Mesenchymal stem cell (in vitro differentiated cells and primary cell): ENCODE measurements at regions not wholly inside any gene's neighbourhood (a gene's known extent, or its start where the extent isn't known, plus 50 kb on each side); places are given as distances from the start of the nearest gene placed in this dataset.

ENCODE experiments used
- DNase-seq: peaks from one replicate; pipeline ENCODE4 v3.0.0-alpha.2; 2013
- H2AFZ ChIP-seq: one replicate; pipeline ENCODE4 v1.6.1; 2013; ENCODE audit warnings: low read depth, mild to moderate bottlenecking, control low read depth, inconsistent platforms, low read length, moderate library complexity
- H2AK5ac ChIP-seq: 2 replicates; pipeline ENCODE4 v1.6.1; 2013; ENCODE audit warnings: low read length, moderate library complexity, mild to moderate bottlenecking, inconsistent platforms; ENCODE audit not compliant: severe bottlenecking
- H2BK120ac ChIP-seq: one replicate; pipeline ENCODE4 v1.6.1; 2013; ENCODE audit warnings: low read depth, mild to moderate bottlenecking, inconsistent platforms, low read length, moderate library complexity
- H2BK12ac ChIP-seq, 2 experiments: one replicate each; pipeline ENCODE4 v1.6.1; 2013; ENCODE audit warnings: inconsistent platforms in 2 of 2, low read length in 2 of 2, mild to moderate bottlenecking in 2 of 2, moderate library complexity in 2 of 2, control low read depth in 1 of 2
- H2BK15ac ChIP-seq: one replicate; pipeline ENCODE4 v1.6.1; 2013; ENCODE audit warnings: mild to moderate bottlenecking, low read depth, inconsistent platforms; ENCODE audit not compliant: poor library complexity, severe bottlenecking
- H2BK5ac ChIP-seq: 2 replicates; pipeline ENCODE4 v1.6.1; 2013; ENCODE audit warnings: low read depth, mild to moderate bottlenecking, low read length, control low read depth, inconsistent platforms; ENCODE audit not compliant: poor library complexity, severe bottlenecking
- H3K14ac ChIP-seq, 2 experiments: one replicate each; pipeline ENCODE4 v1.6.1; 2013; ENCODE audit warnings: inconsistent platforms in 2 of 2, low read length in 2 of 2, control low read depth in 1 of 2, mild to moderate bottlenecking in 1 of 2, moderate library complexity in 1 of 2
- H3K18ac ChIP-seq, 2 experiments: one replicate each; pipeline ENCODE4 v1.6.1; 2013; ENCODE audit warnings: inconsistent platforms in 2 of 2, low read length in 2 of 2, control low read depth in 1 of 2, low read depth in 1 of 2, mild to moderate bottlenecking in 1 of 2
- H3K23ac ChIP-seq, 2 experiments: one replicate each; pipeline ENCODE4 v1.6.1; 2013; ENCODE audit warnings: inconsistent platforms in 2 of 2, low read length in 2 of 2, mild to moderate bottlenecking in 2 of 2, moderate library complexity in 2 of 2, control low read depth in 1 of 2
- H3K27ac ChIP-seq: 2 replicates; pipeline ENCODE4 v1.5.1; 2013; ENCODE audit warnings: mild to moderate bottlenecking, moderate library complexity, low read length, control low read depth, inconsistent platforms; ENCODE audit not compliant: poor library complexity, severe bottlenecking
- H3K27me3 ChIP-seq, 2 experiments: 2 replicates each; pipeline versions ENCODE4 v1.6.1 to v1.7.0; 2013; ENCODE audit warnings: low read length in 2 of 2, mild to moderate bottlenecking in 2 of 2, moderate library complexity in 2 of 2, control low read depth in 1 of 2, inconsistent platforms in 1 of 2; ENCODE audit not compliant: control insufficient read depth in 1 of 2, insufficient read depth in 1 of 2
- H3K36me3 ChIP-seq, 2 experiments: 2 replicates each; pipeline versions ENCODE4 v1.6.1 to v1.7.0; 2013; ENCODE audit warnings: low read length in 2 of 2, control low read depth in 1 of 2, inconsistent platforms in 1 of 2, low read depth in 1 of 2, mild to moderate bottlenecking in 1 of 2; ENCODE audit not compliant: insufficient read depth in 2 of 2, control insufficient read depth in 1 of 2
- H3K4ac ChIP-seq, 2 experiments: one replicate each; pipeline ENCODE4 v1.6.1; 2013; ENCODE audit warnings: inconsistent platforms in 2 of 2, low read length in 2 of 2, mild to moderate bottlenecking in 2 of 2, moderate library complexity in 2 of 2, control low read depth in 1 of 2, low read depth in 1 of 2
- H3K4me1 ChIP-seq: 2 replicates; pipeline ENCODE4 v1.6.1; 2013; ENCODE audit warnings: low read depth, low read length, control low read depth; ENCODE audit not compliant: control insufficient read depth, insufficient read depth
- H3K4me2 ChIP-seq: 2 replicates; pipeline ENCODE4 v1.6.1; 2013; ENCODE audit warnings: low read length, mild to moderate bottlenecking, inconsistent platforms; ENCODE audit not compliant: poor library complexity, severe bottlenecking
- H3K4me3 ChIP-seq, 2 experiments: 2 replicates each; pipeline versions ENCODE4 v1.5.1 to v1.7.0; 2013; ENCODE audit warnings: low read length in 2 of 2, mild to moderate bottlenecking in 2 of 2, control low read depth in 1 of 2, low read depth in 1 of 2; ENCODE audit not compliant: insufficient read depth in 1 of 2
- H3K79me1 ChIP-seq: replicated peaks from 2 replicates; pipeline ENCODE4 v1.6.1; 2013; ENCODE audit warnings: mild to moderate bottlenecking, control low read depth, low read length, inconsistent platforms; ENCODE audit not compliant: poor library complexity, severe bottlenecking
- H3K9ac ChIP-seq: 2 replicates; pipeline ENCODE4 v1.7.0; 2013; ENCODE audit warnings: mild to moderate bottlenecking, low read length, moderate library complexity
- H3K9me3 ChIP-seq: 2 replicates; pipeline ENCODE4 v1.7.0; 2013; ENCODE audit warnings: mild to moderate bottlenecking, low read length; ENCODE audit not compliant: control insufficient read depth
- H4K8ac ChIP-seq: one replicate; pipeline ENCODE4 v1.6.1; 2013; ENCODE audit warnings: inconsistent platforms, mild to moderate bottlenecking, low read length, moderate library complexity
- H4K91ac ChIP-seq: one replicate; pipeline ENCODE4 v1.6.1; 2013; ENCODE audit warnings: mild to moderate bottlenecking, low read length, inconsistent platforms
- whole genome bisulfite sequencing: methylation state at CpG from one replicate; pipeline ENCODE4 v1.1.7; 2013; ENCODE audit warnings: mixed read lengths; 5-methylcytosine and 5-hydroxymethylcytosine counted together

DNA sequence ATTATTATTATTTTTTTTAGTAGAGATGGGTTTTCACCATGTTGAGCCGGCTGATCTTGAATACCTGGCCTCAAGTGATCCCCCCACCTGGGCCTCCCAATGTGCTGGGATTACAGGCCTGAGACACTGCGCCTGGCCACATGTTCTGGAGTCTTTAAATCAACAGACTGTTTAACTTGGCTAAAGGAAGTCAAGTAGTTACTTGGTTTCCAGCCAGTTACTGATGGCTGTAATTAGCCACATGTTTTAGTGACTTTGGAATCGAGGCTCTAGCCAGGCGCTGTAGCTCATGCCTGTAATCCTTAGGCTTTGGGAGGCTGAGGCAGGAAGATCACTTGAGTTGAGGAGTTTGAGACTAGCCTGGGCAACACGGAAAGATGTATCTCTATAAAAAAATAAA, 699.2 kb upstream of the RBFOX1 start:
- Histone ChIP-seq H3K9ac (no peak overlapping the region), H3K4ac (no peak overlapping the region)

DNA sequence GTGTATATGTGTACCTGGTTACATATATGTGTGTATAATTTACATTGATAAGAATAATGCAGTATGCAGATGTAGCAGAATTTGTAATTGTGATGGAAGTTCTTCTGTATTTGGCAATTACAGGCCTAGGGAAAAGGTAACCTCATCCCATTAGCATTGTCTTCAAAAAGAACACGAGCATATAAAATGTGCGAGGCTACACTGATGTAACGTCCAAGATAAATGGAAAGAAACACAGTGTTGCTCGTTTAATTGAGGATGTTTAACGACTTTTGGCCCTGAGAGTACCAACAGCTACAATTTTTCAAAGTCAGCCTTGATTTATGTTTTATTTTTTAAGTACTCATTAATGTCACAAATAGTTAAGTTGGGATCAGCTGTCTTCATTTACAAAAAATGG, 703.5 kb upstream of the RBFOX1 start:
- H3K14ac ChIP-seq = no peak overlapping the region
- no peak overlapping the region for H3K23ac ChIP-seq
- H3K18ac ChIP-seq = no peak overlapping the region
- no peak overlapping the region for H4K8ac ChIP-seq
- no peak for DNase-seq
- H2AFZ ChIP-seq = no peak overlapping the region
- H2BK120ac ChIP-seq = no peak overlapping the region
- no peak overlapping the region for H2AK5ac ChIP-seq
- H3K4ac ChIP-seq = no peak overlapping the region
- 63% methylated on average over 4 of the region's 5 CpGs for WGBS
- no peak overlapping the region for H2BK15ac ChIP-seq
- H3K4me2 ChIP-seq = no peak overlapping the region
- H2BK12ac ChIP-seq = no peak overlapping the region
- H3K79me1 ChIP-seq = no peaks in the 10 kb centered on the region
- H3K4me1 ChIP-seq = no peaks in the 10 kb centered on the region
- no peak overlapping the region for H4K91ac ChIP-seq
- no peak overlapping the region for H3K4me3 ChIP-seq
- no peak overlapping the region for H3K9ac ChIP-seq
- no peak overlapping the region for H2BK5ac ChIP-seq
- H3K36me3 ChIP-seq = no peaks in the 10 kb centered on the region
- no peak overlapping the region for H3K27ac ChIP-seq
- no peaks in the 10 kb centered on the region for H3K27me3 ChIP-seq
- peaks cover 3% of the 10 kb centered on the region for H3K9me3 ChIP-seq

More for the DNA sequence above, 699.2 kb upstream of the RBFOX1 start:
- Histone ChIP-seq H3K4me1 (no peaks in the 10 kb centered on the region), H2BK12ac (no peak overlapping the region), H3K9me3 (no peaks in the 10 kb centered on the region), H3K4me2 (no peak overlapping the region), H2AK5ac (no peak overlapping the region), H3K27ac (no peak overlapping the region), H4K91ac (no peak overlapping the region), H2BK15ac (no peak overlapping the region), H3K23ac (no peak overlapping the region), H2BK120ac (no peak overlapping the region), H3K27me3 (no peaks in the 10 kb centered on the region), H3K14ac (no peak overlapping the region), H4K8ac (no peak overlapping the region), H2BK5ac (no peak overlapping the region), H3K79me1 (no peaks in the 10 kb centered on the region), H3K18ac (no peak overlapping the region), H2AFZ (no peak overlapping the region), H3K36me3 (no peaks in the 10 kb centered on the region), H3K4me3 (no peak overlapping the region)
- WGBS = 74% methylated on average over 4 of the region's 5 CpGs
- no peak for DNase-seq

DNA sequence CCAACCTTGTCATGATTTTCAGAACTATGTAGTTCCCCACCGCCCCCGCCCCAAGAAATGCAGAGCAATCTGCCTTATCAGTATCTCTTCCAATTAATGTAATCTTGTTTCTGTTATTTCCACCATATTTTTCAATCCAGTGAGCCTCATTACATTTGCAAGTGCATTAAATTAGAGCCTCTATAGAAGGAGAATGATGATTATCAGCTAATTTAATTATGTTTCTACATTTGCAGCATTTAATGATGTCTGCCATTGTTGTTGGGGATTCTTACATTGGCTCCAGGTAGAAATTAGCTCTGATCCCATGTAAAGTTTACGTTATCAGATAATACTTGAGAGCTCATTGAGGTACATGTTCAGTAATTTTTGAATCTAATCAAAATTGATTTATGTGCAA, 707.0 kb upstream of the RBFOX1 start:
- Histone ChIP-seq H3K36me3 (no peaks in the 10 kb centered on the region), H2BK5ac (no peak overlapping the region), H3K23ac (no peak overlapping the region), H3K27me3 (no peaks in the 10 kb centered on the region), H3K18ac (no peak overlapping the region), H2AK5ac (no peak overlapping the region), H3K4me2 (no peak overlapping the region), H3K4ac (no peak overlapping the region), H4K8ac (no peak overlapping the region), H3K9ac (no peak overlapping the region), H3K4me3 (no peak overlapping the region), H2BK15ac (no peak overlapping the region), H4K91ac (no peak overlapping the region), H3K9me3 (peaks cover 3% of the 10 kb centered on the region), H2BK12ac (no peak overlapping the region), H3K4me1 (no peaks in the 10 kb centered on the region), H3K79me1 (no peaks in the 10 kb centered on the region), H2BK120ac (no peak overlapping the region), H2AFZ (no peak overlapping the region), H3K27ac (no peak overlapping the region), H3K14ac (no peak overlapping the region)
- WGBS = 92% methylated on average over 3 of the region's 3 CpGs
- DNase-seq = no peak

DNA sequence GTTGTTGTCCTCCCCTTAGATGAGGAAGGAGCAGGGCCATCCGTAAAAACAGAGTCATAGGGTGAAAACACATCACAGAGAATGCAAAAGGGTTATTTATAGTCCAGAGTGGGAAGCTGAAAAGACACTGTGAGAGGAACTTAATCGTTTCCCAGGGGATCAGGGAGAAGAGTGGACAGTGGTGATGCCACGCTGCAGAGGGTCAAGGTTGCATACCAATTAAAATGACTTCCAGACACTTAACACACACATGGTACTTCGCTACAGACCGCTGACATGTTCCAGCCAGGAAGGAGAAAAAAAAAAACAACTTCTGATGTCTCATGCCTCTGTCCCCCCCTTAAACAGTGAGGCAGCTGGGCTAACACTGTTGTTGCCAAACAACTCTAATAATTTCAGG, 713.8 kb upstream of the RBFOX1 start:
- no peak overlapping the region for H3K4me3 ChIP-seq
- no peaks in the 10 kb centered on the region for H3K79me1 ChIP-seq
- H2BK12ac ChIP-seq = no peak overlapping the region
- H3K27ac ChIP-seq = no peak overlapping the region
- no peak overlapping the region for H3K4me2 ChIP-seq
- H3K4ac ChIP-seq = no peak overlapping the region
- 57% methylated on average over 5 of the region's 5 CpGs for WGBS
- no peaks in the 10 kb centered on the region for H3K27me3 ChIP-seq
- no peak overlapping the region for H3K9ac ChIP-seq
- H3K4me1 ChIP-seq = no peaks in the 10 kb centered on the region
- no peak for DNase-seq
- H4K8ac ChIP-seq = no peak overlapping the region
- no peak overlapping the region for H2BK5ac ChIP-seq
- H2BK120ac ChIP-seq = no peak overlapping the region
- no peaks in the 10 kb centered on the region for H3K9me3 ChIP-seq
- H4K91ac ChIP-seq = no peak overlapping the region
- no peak overlapping the region for H2BK15ac ChIP-seq
- no peaks in the 10 kb centered on the region for H3K36me3 ChIP-seq
- H2AK5ac ChIP-seq = no peak overlapping the region
- H3K14ac ChIP-seq = no peak overlapping the region
- H2AFZ ChIP-seq = no peak overlapping the region
- no peak overlapping the region for H3K18ac ChIP-seq
- no peak overlapping the region for H3K23ac ChIP-seq
